ENCODE measurements at regions not wholly inside any gene's neighbourhood (a gene's known extent, or its start where the extent isn't known, plus 50 kb on each side); places are given as distances from the start of the nearest gene placed in this dataset.

DNA sequence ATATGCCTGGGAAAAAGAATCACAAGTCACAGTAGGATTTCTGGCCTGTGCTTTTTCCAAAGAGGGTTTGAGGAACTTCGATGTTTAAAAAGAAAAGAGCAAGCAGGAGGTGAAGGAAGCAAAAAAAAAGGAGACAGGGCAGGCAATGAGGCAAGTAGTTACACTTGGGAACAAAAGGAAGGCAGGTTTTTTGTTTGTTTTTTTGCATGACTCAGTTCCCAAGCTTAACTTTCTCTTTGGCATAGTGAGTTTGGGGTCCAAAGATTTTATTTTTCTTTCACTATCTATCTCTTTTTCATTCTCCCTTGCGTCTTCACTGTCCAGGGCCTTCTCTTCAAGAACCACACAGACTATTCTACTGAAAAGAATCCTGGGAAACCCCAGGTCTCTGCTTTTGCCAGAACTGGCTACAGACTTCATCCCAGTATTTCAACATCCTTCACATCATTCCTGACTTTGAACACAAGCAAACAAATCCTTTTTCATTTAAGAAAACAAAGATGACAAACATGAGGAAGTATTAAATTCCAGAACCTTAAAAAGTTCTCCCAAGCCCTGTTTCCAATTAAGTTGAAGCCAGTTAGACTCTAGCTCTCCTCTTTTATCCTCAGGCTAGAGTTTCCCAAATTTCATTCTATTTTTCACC, 210.7 kb upstream of the RND3 start:
- peak overlapping the region; percentile 13; the same call in 1 of the 2 replicates for H3K4me2 ChIP-seq (ENCODE audit: low read length)
- H3K9ac ChIP-seq (ENCODE audit: low read length), result no peak overlapping the region
- POLR2A ChIA-PET (ENCODE audit: unreplicated experiment), result no interaction called here
- H3F3A ChIP-seq (ENCODE audit: low read length, unreplicated experiment), result no peaks in the 10 kb centered on the region
- ATAC-seq, result no peak; the same call in 1 of the 2 replicates
- no peak for TF ChIP-seq EZH2 (IDR thresholded peaks at IDR 0.05; ENCODE audit: low read length, unreplicated experiment)
- TF ChIP-seq, protein P1, sequence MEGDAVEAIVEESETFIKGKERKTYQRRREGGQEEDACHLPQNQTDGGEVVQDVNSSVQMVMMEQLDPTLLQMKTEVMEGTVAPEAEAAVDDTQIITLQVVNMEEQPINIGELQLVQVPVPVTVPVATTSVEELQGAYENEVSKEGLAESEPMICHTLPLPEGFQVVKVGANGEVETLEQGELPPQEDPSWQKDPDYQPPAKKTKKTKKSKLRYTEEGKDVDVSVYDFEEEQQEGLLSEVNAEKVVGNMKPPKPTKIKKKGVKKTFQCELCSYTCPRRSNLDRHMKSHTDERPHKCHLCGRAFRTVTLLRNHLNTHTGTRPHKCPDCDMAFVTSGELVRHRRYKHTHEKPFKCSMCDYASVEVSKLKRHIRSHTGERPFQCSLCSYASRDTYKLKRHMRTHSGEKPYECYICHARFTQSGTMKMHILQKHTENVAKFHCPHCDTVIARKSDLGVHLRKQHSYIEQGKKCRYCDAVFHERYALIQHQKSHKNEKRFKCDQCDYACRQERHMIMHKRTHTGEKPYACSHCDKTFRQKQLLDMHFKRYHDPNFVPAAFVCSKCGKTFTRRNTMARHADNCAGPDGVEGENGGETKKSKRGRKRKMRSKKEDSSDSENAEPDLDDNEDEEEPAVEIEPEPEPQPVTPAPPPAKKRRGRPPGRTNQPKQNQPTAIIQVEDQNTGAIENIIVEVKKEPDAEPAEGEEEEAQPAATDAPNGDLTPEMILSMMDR (conservative IDR thresholded peaks at IDR 0.05; ENCODE audit: low read depth, low read length), result no peak
- no peak for TF ChIP-seq EZH2phosphoT487 (IDR thresholded peaks at IDR 0.05; ENCODE audit: borderline replicate concordance, low read length)
- no peaks in the 10 kb centered on the region for H4K20me1 ChIP-seq (ENCODE audit: low read length)
- CTCF ChIA-PET, result no interaction called here
- H3K9me3 ChIP-seq (ENCODE audit: low read length), result no peaks in the 10 kb centered on the region
- intact Hi-C loops (cut with micrococcal nuclease), result no loop called here
- no peak overlapping the region for H3K4me3 ChIP-seq (ENCODE audit: low read length)
- no TSS peak for BruUV-seq (replicated peaks)
- H3K9me2 ChIP-seq (replicated peaks; ENCODE audit: low read length), result no peaks in the 10 kb centered on the region
- H3K36me3 ChIP-seq (ENCODE audit: low read depth, low read length), result no peaks in the 10 kb centered on the region
- peaks cover 20% of the 10 kb centered on the region for H3K4me1 ChIP-seq (ENCODE audit: insufficient read depth, low read length)
- no peaks in the 10 kb centered on the region for H3K27me3 ChIP-seq (ENCODE audit: low read length)
- H3K79me2 ChIP-seq (ENCODE audit: low read length), result no peaks in the 10 kb centered on the region
- H3K27ac ChIP-seq (ENCODE audit: low read length), result peak overlapping the region; percentile 8; the same call in 1 of the 2 replicates
- peak; percentile 27 for DNase-seq
- H2AFZ ChIP-seq (ENCODE audit: low read length), result peak overlapping the region; percentile 23; the same call in 1 of the 2 replicates

DNA sequence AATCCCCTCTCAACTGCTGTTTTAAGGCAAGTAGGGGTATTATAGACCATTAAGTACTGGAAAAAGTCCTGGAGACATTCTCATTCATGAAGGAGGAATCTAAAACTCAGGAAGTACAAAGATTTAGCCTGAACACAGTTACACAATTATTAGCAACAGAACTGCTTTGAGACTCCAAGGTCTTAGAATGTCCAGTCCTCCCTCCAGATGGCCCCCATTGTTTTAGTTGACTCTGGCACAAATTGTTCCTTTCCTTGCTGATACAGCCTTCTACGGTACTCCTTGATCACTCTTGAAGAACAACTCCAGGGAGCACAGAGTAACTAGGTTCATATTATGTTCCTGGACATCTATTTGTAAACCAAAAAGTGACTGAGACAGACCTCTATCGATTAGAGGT, 210.1 kb upstream of the RND3 start:
- Histone ChIP-seq H3K27ac (ENCODE audit: low read length) (peak overlapping the region; percentile 8; the same call in 1 of the 2 replicates), H3K79me2 (ENCODE audit: low read length) (no peaks in the 10 kb centered on the region), H3F3A (ENCODE audit: low read length, unreplicated experiment) (no peaks in the 10 kb centered on the region), H3K9me2 (replicated peaks; ENCODE audit: low read length) (no peaks in the 10 kb centered on the region), H3K9ac (ENCODE audit: low read length) (no peak overlapping the region), H3K4me3 (ENCODE audit: low read length) (no peak overlapping the region), H2AFZ (ENCODE audit: low read length) (peak overlapping the region; percentile 23; the same call in 1 of the 2 replicates), H3K4me1 (ENCODE audit: insufficient read depth, low read length) (peaks cover 14% of the 10 kb centered on the region), H3K27me3 (ENCODE audit: low read length) (no peaks in the 10 kb centered on the region), H3K36me3 (ENCODE audit: low read depth, low read length) (no peaks in the 10 kb centered on the region), H3K4me2 (ENCODE audit: low read length) (peak overlapping the region; percentile 13; the same call in 1 of the 2 replicates), H3K9me3 (ENCODE audit: low read length) (no peaks in the 10 kb centered on the region), H4K20me1 (ENCODE audit: low read length) (no peaks in the 10 kb centered on the region)
- intact Hi-C loops (cut with micrococcal nuclease), result no loop called here
- DNase-seq, result no peak
- ATAC-seq, result no peak
- BruUV-seq (replicated peaks), result no TSS peak
- TF ChIP-seq, protein P1 (conservative IDR thresholded peaks at IDR 0.05; ENCODE audit: low read depth, low read length), result no peak
- no peak for TF ChIP-seq EZH2phosphoT487 (IDR thresholded peaks at IDR 0.05; ENCODE audit: borderline replicate concordance, low read length)
- TF ChIP-seq EZH2 (IDR thresholded peaks at IDR 0.05; ENCODE audit: low read length, unreplicated experiment), result no peak
- CTCF ChIA-PET, result no interaction called here
- POLR2A ChIA-PET (ENCODE audit: unreplicated experiment), result no interaction called here

DNA sequence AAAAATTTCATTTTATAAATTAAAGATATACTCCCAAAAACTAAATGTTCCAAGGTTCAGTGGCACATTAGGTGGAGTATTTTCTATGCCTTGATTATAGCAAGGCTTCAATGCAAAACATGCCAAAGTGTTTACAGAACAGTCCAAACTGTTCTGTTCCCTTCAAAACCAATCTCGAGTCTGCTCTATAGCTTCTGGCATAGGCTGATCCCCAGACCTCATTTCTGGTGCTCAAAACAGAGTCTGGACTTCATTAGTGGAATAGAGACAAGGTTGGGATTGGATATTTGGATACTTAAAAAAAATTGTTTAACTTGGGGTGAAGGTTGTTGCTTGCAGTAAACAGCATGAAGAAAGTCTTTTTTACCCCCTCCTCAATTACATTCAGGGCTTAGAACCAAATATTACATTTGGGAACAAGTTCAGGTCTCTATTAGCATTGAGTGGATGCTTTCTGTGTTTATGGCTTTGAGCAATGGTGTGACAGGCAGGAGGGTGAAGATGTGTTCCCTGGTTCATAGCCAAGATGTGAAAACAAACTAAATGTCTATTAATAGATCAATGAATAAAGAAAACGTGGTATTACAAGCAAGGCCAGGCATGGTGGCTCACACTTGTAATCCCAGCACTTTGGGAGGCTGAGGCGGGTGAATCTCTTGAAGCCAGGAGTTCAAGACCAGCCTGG, 208.1 kb upstream of the RND3 start:
- CTCF ChIA-PET, result no interaction called here
- ATAC-seq (no peak), DNase-seq (no peak)
- Histone ChIP-seq H3K9me2 (replicated peaks; ENCODE audit: low read length) (no peaks in the 10 kb centered on the region), H3K9me3 (ENCODE audit: low read length) (no peaks in the 10 kb centered on the region), H2AFZ (ENCODE audit: low read length) (no peak overlapping the region), H3K36me3 (ENCODE audit: low read depth, low read length) (no peaks in the 10 kb centered on the region), H4K20me1 (ENCODE audit: low read length) (no peaks in the 10 kb centered on the region), H3K27me3 (ENCODE audit: low read length) (no peaks in the 10 kb centered on the region), H3K4me3 (ENCODE audit: low read length) (no peak overlapping the region), H3K4me1 (ENCODE audit: insufficient read depth, low read length) (peaks cover 11% of the 10 kb centered on the region), H3K27ac (ENCODE audit: low read length) (no peak overlapping the region), H3K79me2 (ENCODE audit: low read length) (no peaks in the 10 kb centered on the region), H3K9ac (ENCODE audit: low read length) (no peak overlapping the region), H3F3A (ENCODE audit: low read length, unreplicated experiment) (no peaks in the 10 kb centered on the region), H3K4me2 (ENCODE audit: low read length) (no peak overlapping the region)
- TF ChIP-seq EZH2phosphoT487 (IDR thresholded peaks at IDR 0.05; ENCODE audit: borderline replicate concordance, low read length) (no peak), EZH2 (IDR thresholded peaks at IDR 0.05; ENCODE audit: low read length, unreplicated experiment) (no peak)
- TF ChIP-seq, protein P1 (conservative IDR thresholded peaks at IDR 0.05; ENCODE audit: low read depth, low read length), result no peak
- POLR2A ChIA-PET (ENCODE audit: unreplicated experiment), result no interaction called here
- BruUV-seq (replicated peaks), result no TSS peak
- intact Hi-C loops (cut with micrococcal nuclease), result no loop called here

All from PC-3 (cell line).